ENCODE measurements at regions not wholly inside any gene's neighbourhood (a gene's known extent, or its start where the extent isn't known, plus 50 kb on each side); places are given as distances from the start of the nearest gene placed in this dataset.

DNA sequence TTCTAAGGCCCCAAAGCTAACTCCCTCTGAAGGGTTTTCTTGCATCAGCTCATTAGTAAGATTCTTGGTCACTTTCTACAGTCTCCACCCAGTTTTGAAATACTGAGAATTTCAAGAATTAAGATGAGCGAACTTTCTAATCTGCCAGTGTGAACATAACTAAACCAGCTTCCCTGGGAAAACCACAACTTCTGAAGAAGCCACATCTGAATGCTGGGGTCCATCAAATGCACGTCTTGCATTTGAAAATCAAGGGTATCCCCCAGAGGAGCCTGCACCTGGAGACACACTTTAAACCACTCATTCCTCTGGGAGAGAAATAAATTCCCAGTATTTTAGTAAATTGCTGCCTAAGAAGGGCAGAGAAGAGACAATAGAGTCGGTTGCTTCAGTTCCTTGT is 292.1 kb upstream of the CDH4 start:
- TF ChIP-seq, protein P1, sequence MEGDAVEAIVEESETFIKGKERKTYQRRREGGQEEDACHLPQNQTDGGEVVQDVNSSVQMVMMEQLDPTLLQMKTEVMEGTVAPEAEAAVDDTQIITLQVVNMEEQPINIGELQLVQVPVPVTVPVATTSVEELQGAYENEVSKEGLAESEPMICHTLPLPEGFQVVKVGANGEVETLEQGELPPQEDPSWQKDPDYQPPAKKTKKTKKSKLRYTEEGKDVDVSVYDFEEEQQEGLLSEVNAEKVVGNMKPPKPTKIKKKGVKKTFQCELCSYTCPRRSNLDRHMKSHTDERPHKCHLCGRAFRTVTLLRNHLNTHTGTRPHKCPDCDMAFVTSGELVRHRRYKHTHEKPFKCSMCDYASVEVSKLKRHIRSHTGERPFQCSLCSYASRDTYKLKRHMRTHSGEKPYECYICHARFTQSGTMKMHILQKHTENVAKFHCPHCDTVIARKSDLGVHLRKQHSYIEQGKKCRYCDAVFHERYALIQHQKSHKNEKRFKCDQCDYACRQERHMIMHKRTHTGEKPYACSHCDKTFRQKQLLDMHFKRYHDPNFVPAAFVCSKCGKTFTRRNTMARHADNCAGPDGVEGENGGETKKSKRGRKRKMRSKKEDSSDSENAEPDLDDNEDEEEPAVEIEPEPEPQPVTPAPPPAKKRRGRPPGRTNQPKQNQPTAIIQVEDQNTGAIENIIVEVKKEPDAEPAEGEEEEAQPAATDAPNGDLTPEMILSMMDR (IDR thresholded peaks at IDR 0.05; ENCODE audit: control extremely low read depth, extremely low read depth) = no peak
- Histone ChIP-seq H3K4me3 (no peak overlapping the region), H3K27me3 (ENCODE audit: control insufficient read depth in 3 of 3, insufficient read depth in 3 of 3, low read length in 2 of 3) (no peaks in the 10 kb centered on the region), H3K36me3 (ENCODE audit: control insufficient read depth in 4 of 4, insufficient read depth in 4 of 4, low read length in 4 of 4) (no peaks in the 10 kb centered on the region), H3K9ac (ENCODE audit: insufficient read depth in 1 of 2, low read length in 2 of 2) (no peak overlapping the region), H3K9me3 (ENCODE audit: control insufficient read depth in 4 of 4, insufficient read depth in 3 of 4, low read length in 3 of 4) (no peaks in the 10 kb centered on the region), H3K4me1 (ENCODE audit: control insufficient read depth in 5 of 5, insufficient read depth in 5 of 5, low read length in 5 of 5) (peaks cover 0 to 6% (median 3%) of the 10 kb centered on the region in 5 donors), H3K27ac (ENCODE audit: low read depth in 1 of 2, low read length in 1 of 2) (no peak overlapping the region)
- WGBS, 2 donors = 64 to 73% methylated on average over 3 of the region's 3 CpGs
- no peak for DNase-seq
- ATAC-seq (ENCODE audit: insufficient read depth, low FRiP score) = no peak

DNA sequence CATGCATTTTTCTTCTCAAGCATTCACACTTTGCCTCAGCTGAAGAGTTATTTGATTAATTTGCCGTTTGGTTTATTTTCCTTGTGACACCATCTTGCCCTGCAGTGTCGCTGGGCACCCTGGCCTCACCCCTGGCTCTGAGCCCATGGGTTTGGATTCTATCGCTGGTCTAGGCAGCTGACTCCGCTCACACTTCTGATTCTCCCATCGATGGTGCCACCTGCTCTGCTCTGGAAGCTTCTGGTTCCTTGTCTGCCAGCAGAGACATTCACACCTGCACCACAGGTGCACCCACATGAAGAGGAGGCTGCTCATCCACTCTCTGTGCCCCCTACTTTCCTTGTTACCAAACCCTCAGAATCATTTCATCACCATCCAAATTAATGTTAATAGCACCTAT is 291.6 kb upstream of the CDH4 start:
- H3K4me1 ChIP-seq (ENCODE audit: control insufficient read depth in 5 of 5, insufficient read depth in 5 of 5, low read length in 5 of 5) = peaks cover 0 to 4% (median 3%) of the 10 kb centered on the region in 5 donors
- no peak for ATAC-seq (ENCODE audit: insufficient read depth, low FRiP score)
- DNase-seq = no peak
- H3K9me3 ChIP-seq (ENCODE audit: control insufficient read depth in 4 of 4, insufficient read depth in 3 of 4, low read length in 3 of 4) = no peaks in the 10 kb centered on the region
- 60 to 83% methylated on average over 5 of the region's 5 CpGs for WGBS, 2 donors
- no peaks in the 10 kb centered on the region for H3K36me3 ChIP-seq (ENCODE audit: control insufficient read depth in 4 of 4, insufficient read depth in 4 of 4, low read length in 4 of 4)
- TF ChIP-seq, protein P1 (IDR thresholded peaks at IDR 0.05; ENCODE audit: control extremely low read depth, extremely low read depth) = no peak
- no peak overlapping the region for H3K9ac ChIP-seq (ENCODE audit: insufficient read depth in 1 of 2, low read length in 2 of 2)
- H3K27ac ChIP-seq (ENCODE audit: low read depth in 1 of 2, low read length in 1 of 2) = no peak overlapping the region
- H3K4me3 ChIP-seq = no peak overlapping the region
- no peaks in the 10 kb centered on the region for H3K27me3 ChIP-seq (ENCODE audit: control insufficient read depth in 3 of 3, insufficient read depth in 3 of 3, low read length in 2 of 3)

DNA sequence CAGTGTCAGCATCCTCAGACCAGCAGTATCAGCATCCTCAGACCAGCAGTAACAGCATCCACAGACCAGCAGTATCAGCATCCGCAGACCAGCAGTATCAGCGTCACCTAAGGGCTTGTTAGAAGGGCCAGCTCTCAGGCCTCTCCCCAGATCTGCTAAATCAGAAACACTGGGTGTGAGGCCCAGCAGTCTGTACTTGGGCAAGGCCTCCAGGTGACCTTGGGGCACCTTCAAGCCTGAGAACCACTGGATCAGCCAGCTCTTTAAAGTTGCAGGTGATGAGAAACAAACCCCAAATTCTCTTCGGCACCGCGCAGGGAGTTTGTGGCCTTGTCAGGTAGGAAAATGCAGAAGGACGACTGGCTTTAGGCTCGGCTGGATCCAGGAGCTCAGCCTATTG is 290.5 kb upstream of the CDH4 start:
- H3K4me3 ChIP-seq = no peak overlapping the region
- H3K9ac ChIP-seq (ENCODE audit: insufficient read depth in 1 of 2, low read length in 2 of 2) = no peak overlapping the region
- H3K4me1 ChIP-seq (ENCODE audit: control insufficient read depth in 5 of 5, insufficient read depth in 5 of 5, low read length in 5 of 5) = peaks cover 0 to 3% (median 0%) of the 10 kb centered on the region in 5 donors
- H3K27ac ChIP-seq (ENCODE audit: low read depth in 1 of 2, low read length in 1 of 2) = no peak overlapping the region
- WGBS, 2 donors = 95 to 96% methylated on average over 7 of the region's 7 CpGs
- H3K27me3 ChIP-seq (ENCODE audit: control insufficient read depth in 3 of 3, insufficient read depth in 3 of 3, low read length in 2 of 3) = no peaks in the 10 kb centered on the region
- no peak for DNase-seq
- TF ChIP-seq, protein P1 (IDR thresholded peaks at IDR 0.05; ENCODE audit: control extremely low read depth, extremely low read depth) = no peak
- ATAC-seq (ENCODE audit: insufficient read depth, low FRiP score) = no peak
- H3K36me3 ChIP-seq (ENCODE audit: control insufficient read depth in 4 of 4, insufficient read depth in 4 of 4, low read length in 4 of 4) = no peaks in the 10 kb centered on the region
- H3K9me3 ChIP-seq (ENCODE audit: control insufficient read depth in 4 of 4, insufficient read depth in 3 of 4, low read length in 3 of 4) = peaks cover 0 to under 1% (median 0%) of the 10 kb centered on the region in 4 donors

DNA sequence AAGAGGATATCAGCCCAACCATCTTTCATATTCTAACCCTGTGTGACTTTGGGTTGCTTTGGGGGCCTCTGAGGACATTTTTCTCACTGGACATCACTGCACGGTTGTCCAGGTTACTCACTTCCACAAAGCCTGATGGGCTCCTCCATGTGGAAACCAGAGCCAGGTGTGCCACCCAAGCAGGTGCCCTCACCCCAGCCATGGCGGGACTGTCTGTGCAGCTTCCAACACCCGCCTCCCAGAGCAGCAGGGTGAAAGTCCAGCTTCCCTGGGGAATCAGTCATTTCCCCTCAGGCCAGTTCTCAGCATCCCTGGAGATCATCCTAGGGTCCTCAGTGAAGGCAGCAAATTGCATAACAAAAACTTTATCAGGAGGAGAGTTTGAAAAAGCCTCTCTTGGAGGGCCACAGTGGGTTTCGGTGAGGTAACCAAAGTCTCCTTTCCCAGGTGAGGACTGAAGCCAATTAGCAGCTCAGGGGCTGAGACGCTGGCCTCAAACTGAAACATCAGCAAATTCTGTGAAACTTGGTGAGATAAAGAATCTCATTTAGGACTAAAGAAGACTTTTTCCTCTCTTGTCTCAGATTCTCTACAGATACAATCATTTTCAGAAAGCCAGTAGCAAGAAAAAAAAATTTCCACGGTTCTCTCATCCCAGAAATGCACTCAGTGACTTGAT is 289.6 kb upstream of the CDH4 start:
- DNase-seq (no peak), ATAC-seq (ENCODE audit: insufficient read depth, low FRiP score) (no peak)
- no peaks in the 10 kb centered on the region for H3K36me3 ChIP-seq (ENCODE audit: control insufficient read depth in 4 of 4, insufficient read depth in 4 of 4, low read length in 4 of 4)
- TF ChIP-seq, protein P1 (IDR thresholded peaks at IDR 0.05; ENCODE audit: control extremely low read depth, extremely low read depth) = no peak
- H3K4me1 ChIP-seq (ENCODE audit: control insufficient read depth in 5 of 5, insufficient read depth in 5 of 5, low read length in 5 of 5) = peaks cover 0 to 3% (median 0%) of the 10 kb centered on the region in 5 donors
- WGBS, 2 donors = 61 to 66% methylated on average over 6 of the region's 6 CpGs
- peaks cover 0 to 5% (median 0%) of the 10 kb centered on the region in 4 donors for H3K9me3 ChIP-seq (ENCODE audit: control insufficient read depth in 4 of 4, insufficient read depth in 3 of 4, low read length in 3 of 4)
- H3K27ac ChIP-seq (ENCODE audit: low read depth in 1 of 2, low read length in 1 of 2) = no peak overlapping the region
- peaks cover 0 to 1% (median 0%) of the 10 kb centered on the region in 3 donors for H3K27me3 ChIP-seq (ENCODE audit: control insufficient read depth in 3 of 3, insufficient read depth in 3 of 3, low read length in 2 of 3)
- H3K4me3 ChIP-seq = no peak overlapping the region
- H3K9ac ChIP-seq (ENCODE audit: insufficient read depth in 1 of 2, low read length in 2 of 2) = no peak overlapping the region

All from lung (tissue), 11 donors.